GM12891 (cell line): ENCODE measurements at regions not wholly inside any gene's neighbourhood (a gene's known extent, or its start where the extent isn't known, plus 50 kb on each side); places are given as distances from the start of the nearest gene placed in this dataset.
"Not testable (repeated sequence)": the region's sequence is repeated elsewhere in the genome, so short reads cannot be mapped to it uniquely, and the experiment has no call there.

Experiments used
- DNase-seq: peaks from one replicate; pipeline ENCODE4 v3.0.0; 2011; ENCODE audit warnings: low spot score; ENCODE audit not compliant: insufficient read length
- FAIRE-seq: peaks from 2 replicates; lab custom pipeline; 2011; peaks lifted over from hg19 to GRCh38; lab: Jason Lieb, UNC
- PAX5 ChIP-seq: IDR thresholded peaks from 2 replicates; pipeline ENCODE4 v1.6.1; 2011; ENCODE audit warnings: low read length, moderate library complexity, mild to moderate bottlenecking; ENCODE audit not compliant: insufficient read depth, severe bottlenecking
- POLR2A ChIP-seq: IDR thresholded peaks from 2 replicates; pipeline ENCODE4 v1.6.1; 2011; ENCODE audit warnings: low read depth, low read length, control low read depth
- POLR2AphosphoS5 ChIP-seq: IDR thresholded peaks from 2 replicates; pipeline ENCODE4 v1.6.1; 2011; ENCODE audit warnings: low read depth, low read length, control low read depth
- POU2F2 ChIP-seq: IDR thresholded peaks from 2 replicates; pipeline ENCODE4 v1.6.1; 2011; ENCODE audit warnings: low read depth, mild to moderate bottlenecking, control low read depth, low read length, moderate library complexity
- SPI1 ChIP-seq: IDR thresholded peaks from 2 replicates; pipeline ENCODE4 v1.6.1; 2011; ENCODE audit warnings: low read depth, low read length, control low read depth
- TAF1 ChIP-seq: IDR thresholded peaks from 2 replicates; pipeline ENCODE4 v1.6.1; 2011; ENCODE audit warnings: low read depth, low read length, control low read depth

GRCh38 chr3:94379264-94379663, 316.4 kb downstream of the NSUN3 start:
- no peak for FAIRE-seq

DNA sequence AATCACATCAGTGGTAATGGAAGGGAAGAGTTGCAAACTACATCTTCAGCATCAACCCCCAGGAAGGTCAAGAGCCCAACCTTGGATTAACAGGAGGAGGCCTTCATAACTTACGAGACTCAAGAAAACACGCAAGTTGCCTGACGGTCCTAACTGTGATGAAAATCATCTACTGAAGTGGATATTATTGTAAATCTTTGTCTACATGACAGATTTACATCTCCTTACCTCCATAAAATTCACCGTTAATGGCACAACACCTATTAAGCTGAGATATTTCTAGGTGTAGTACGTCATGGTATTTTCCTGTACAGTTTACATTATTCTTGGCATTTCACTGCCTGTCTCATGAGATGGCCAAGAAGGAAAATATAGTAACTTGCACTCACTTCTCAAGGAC, 332.0 kb downstream of the NSUN3 start:
- DNase-seq = no peak
- no peak for FAIRE-seq
- no peak for TF ChIP-seq PAX5

More at GRCh38 chr3:94379264-94379663, 316.4 kb downstream of the NSUN3 start:
- TF ChIP-seq PAX5 = no peak
- TF ChIP-seq POLR2A = no peak
- no peak for TF ChIP-seq POLR2AphosphoS5
- TF ChIP-seq TAF1 = no peak
- TF ChIP-seq POU2F2 = no peak
- no peak for TF ChIP-seq SPI1
- no peak for DNase-seq

GRCh38 chr3:94395851-94396250, 333.0 kb downstream of the NSUN3 start:
- DNase-seq = no peak
- FAIRE-seq = no peak
- TF ChIP-seq POU2F2 = no peak
- no peak for TF ChIP-seq POLR2AphosphoS5
- no peak for TF ChIP-seq SPI1
- no peak for TF ChIP-seq POLR2A
- TF ChIP-seq PAX5 = no peak
- TF ChIP-seq TAF1 = no peak

- FAIRE-seq (no peak), DNase-seq (no peak)
- TF ChIP-seq POLR2A (no peak), POU2F2 (no peak), TAF1 (no peak)
Measured at GRCh38 chr3:94398036-94398435, 335.2 kb downstream of the NSUN3 start.

- TF ChIP-seq PAX5 (no peak), TAF1 (no peak), POLR2AphosphoS5 (no peak), POLR2A (no peak), POU2F2 (no peak), SPI1 (no peak)
- no peak for DNase-seq
- FAIRE-seq = no peak
Measured at GRCh38 chr3:94401466-94401865, 338.6 kb downstream of the NSUN3 start.

- TF ChIP-seq TAF1 = no peak
- TF ChIP-seq PAX5 = no peak
- TF ChIP-seq POU2F2 = no peak
- TF ChIP-seq SPI1 = no peak
- no peak for TF ChIP-seq POLR2A
- no peak for TF ChIP-seq POLR2AphosphoS5
- FAIRE-seq = no peak
- no peak for DNase-seq
Measured at GRCh38 chr3:94402126-94402525, 339.3 kb downstream of the NSUN3 start.

GRCh38 chr3:94405258-94406035, 342.6 kb downstream of the NSUN3 start:
- no peak for DNase-seq
- TF ChIP-seq POLR2AphosphoS5 (no peak), POLR2A (no peak)
- FAIRE-seq = no peak

DNA sequence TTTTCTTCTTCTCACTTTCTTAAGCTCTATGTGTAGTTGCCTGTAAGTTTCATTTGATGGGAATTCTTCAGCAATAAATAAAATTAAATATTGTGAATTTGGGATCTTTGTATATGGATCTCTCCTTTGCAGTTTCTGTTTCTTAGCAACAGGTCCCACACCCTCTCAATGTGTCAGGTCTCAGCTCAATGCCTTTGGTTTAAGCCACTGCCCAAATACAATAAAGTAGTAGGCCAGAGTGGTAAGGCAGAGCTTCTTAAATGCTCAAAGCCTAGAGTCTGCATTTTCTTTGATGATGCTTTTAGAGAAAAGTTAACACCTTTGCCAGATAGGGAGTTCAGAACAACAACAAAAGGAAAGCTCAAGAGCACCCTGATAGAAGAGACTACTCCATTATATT, 343.7 kb downstream of the NSUN3 start:
- no peak for TF ChIP-seq POLR2AphosphoS5
- no peak for TF ChIP-seq TAF1
- no peak for TF ChIP-seq SPI1
- no peak for TF ChIP-seq POU2F2
- no peak for TF ChIP-seq POLR2A
- no peak for TF ChIP-seq PAX5
- FAIRE-seq = no peak
- no peak for DNase-seq

GRCh38 chr3:94412936-94413335, 350.1 kb downstream of the NSUN3 start:
- DNase-seq, FAIRE-seq: not testable (repeated sequence)

GRCh38 chr3:94413336-94414108, 350.7 kb downstream of the NSUN3 start:
- FAIRE-seq (no peak), DNase-seq (no peak)
- TF ChIP-seq POLR2A (no peak), POU2F2 (no peak), TAF1 (no peak), SPI1 (no peak), POLR2AphosphoS5 (no peak), PAX5 (no peak)
